ENCODE measurements at regions not wholly inside any gene's neighbourhood (a gene's known extent, or its start where the extent isn't known, plus 50 kb on each side); places are given as distances from the start of the nearest gene placed in this dataset.
"Not testable (repeated sequence)": the region's sequence is repeated elsewhere in the genome, so short reads cannot be mapped to it uniquely, and the experiment has no call there.

- TF ChIP-seq, protein P1, sequence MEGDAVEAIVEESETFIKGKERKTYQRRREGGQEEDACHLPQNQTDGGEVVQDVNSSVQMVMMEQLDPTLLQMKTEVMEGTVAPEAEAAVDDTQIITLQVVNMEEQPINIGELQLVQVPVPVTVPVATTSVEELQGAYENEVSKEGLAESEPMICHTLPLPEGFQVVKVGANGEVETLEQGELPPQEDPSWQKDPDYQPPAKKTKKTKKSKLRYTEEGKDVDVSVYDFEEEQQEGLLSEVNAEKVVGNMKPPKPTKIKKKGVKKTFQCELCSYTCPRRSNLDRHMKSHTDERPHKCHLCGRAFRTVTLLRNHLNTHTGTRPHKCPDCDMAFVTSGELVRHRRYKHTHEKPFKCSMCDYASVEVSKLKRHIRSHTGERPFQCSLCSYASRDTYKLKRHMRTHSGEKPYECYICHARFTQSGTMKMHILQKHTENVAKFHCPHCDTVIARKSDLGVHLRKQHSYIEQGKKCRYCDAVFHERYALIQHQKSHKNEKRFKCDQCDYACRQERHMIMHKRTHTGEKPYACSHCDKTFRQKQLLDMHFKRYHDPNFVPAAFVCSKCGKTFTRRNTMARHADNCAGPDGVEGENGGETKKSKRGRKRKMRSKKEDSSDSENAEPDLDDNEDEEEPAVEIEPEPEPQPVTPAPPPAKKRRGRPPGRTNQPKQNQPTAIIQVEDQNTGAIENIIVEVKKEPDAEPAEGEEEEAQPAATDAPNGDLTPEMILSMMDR (conservative IDR thresholded peaks at IDR 0.05): no peak
- TF ChIP-seq ZFX (IDR thresholded peaks at IDR 0.05): no peak
- no peak overlapping the region for H3K27ac ChIP-seq
These were observed 189.1 kb upstream of the CCNG1 start for GRCh38 chr5:163248333-163248732.

DNA sequence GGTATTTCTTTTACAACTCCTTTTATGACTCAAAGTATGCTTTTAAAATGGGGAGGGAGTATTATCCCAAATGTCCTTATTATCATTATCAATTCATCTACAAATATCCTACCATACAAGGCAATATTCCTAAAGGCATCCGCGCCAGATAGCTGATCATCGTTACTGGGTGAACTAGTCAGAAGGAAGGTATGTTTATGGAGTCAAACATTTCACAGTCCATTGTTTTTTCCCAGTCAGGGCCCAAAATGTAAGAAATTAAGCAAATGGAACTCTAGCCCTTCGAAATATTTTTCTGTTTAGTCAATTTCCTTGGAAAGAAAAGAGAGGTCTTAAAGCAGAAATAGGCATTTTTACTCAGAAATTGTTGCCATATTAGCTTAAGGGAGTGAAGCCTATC, 188.5 kb upstream of the CCNG1 start:
- no peak overlapping the region for H3K27ac ChIP-seq
- TF ChIP-seq, protein P1 (conservative IDR thresholded peaks at IDR 0.05): no peak
- no peak for TF ChIP-seq ZFX (IDR thresholded peaks at IDR 0.05)

DNA sequence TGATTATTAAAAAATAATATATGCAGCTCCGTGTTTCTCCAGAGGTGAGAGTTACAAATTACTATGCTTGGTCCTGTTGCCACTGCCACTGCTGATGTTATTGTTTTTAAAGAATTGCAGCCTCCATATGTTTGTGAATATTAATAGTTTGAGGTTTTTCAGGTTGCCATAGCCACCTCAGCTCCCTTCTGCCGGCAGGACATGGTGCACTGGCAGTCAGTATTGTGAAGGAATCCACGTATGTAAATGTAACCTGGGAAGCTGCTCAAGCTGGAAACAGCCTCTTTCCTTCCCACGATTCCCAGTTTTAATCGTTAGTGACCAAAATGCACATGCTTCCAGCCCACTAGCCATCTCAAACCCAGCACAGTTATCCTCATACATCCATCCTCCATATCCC, 184.4 kb upstream of the CCNG1 start:
- TF ChIP-seq, protein P1 (conservative IDR thresholded peaks at IDR 0.05): no peak
- no peak for TF ChIP-seq ZFX (IDR thresholded peaks at IDR 0.05)

GRCh38 chr5:163259495-163259894, 177.9 kb upstream of the CCNG1 start:
- TF ChIP-seq, protein P1 (conservative IDR thresholded peaks at IDR 0.05): no peak
- TF ChIP-seq ZFX (IDR thresholded peaks at IDR 0.05): no peak

More for the DNA sequence above, 184.4 kb upstream of the CCNG1 start:
- H3K27ac ChIP-seq: no peak overlapping the region

DNA sequence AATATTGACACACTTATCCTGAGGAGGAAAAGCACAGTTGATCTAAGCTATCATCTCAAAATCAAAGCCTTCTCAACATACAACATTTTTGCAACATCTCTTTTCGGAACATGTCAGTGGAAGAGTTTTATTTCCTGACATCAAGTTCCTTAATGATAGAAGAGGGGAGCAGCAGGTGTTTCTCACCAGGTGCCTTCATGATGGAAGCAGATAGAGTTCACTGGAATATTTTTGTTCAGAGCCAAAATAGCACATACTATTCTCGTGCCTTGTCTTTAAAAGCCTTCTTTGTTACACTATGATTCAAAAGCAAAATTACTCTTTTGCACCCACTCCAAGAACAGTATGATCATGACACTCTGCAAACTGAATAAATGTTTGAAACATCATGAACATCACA, 176.9 kb upstream of the CCNG1 start:
- no peak for TF ChIP-seq ZFX (IDR thresholded peaks at IDR 0.05)
- TF ChIP-seq, protein P1 (conservative IDR thresholded peaks at IDR 0.05): no peak
- no peak overlapping the region for H3K27ac ChIP-seq

More at GRCh38 chr5:163259495-163259894, 177.9 kb upstream of the CCNG1 start:
- H3K27ac ChIP-seq: no peak overlapping the region

GRCh38 chr5:163260961-163261360, 176.4 kb upstream of the CCNG1 start:
- TF ChIP-seq ZFX (IDR thresholded peaks at IDR 0.05): no peak
- TF ChIP-seq, protein P1 (conservative IDR thresholded peaks at IDR 0.05): no peak

DNA sequence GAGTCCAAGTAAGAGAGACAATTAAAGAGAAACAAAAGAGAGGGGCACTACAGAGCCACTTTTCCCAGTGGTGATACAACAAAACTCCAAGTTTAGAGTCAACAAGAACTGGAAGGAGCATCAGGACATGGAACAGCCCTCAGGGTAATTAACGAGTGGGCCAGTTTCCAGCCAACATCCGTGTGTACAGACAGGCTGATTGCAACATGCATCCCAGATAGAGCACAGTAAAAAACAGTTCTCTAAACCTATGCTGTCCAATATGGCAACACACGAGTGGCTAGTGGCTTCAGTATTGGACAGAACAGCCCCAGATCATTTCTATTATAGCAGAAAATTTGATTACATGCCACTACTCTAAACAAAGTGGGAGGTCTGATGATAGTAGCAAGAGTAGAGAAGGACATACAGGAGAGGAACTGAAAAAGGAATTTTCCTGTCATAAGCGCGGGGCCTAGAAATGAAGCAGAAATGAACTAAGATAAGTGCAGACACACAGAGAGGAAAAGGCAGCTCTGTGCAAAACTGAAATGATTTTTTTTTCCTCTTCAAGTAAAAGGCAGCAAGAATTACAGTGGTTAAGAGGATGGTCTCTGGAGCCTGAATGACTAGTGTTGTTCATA, 175.6 kb upstream of the CCNG1 start:
- H3K27ac ChIP-seq: no peak overlapping the region
- TF ChIP-seq, protein P1 (conservative IDR thresholded peaks at IDR 0.05): peak; percentile 9; the same call in 1 of the 2 replicates
- no peak for TF ChIP-seq ZFX (IDR thresholded peaks at IDR 0.05)

More at GRCh38 chr5:163260961-163261360, 176.4 kb upstream of the CCNG1 start:
- H3K27ac ChIP-seq: no peak overlapping the region

DNA sequence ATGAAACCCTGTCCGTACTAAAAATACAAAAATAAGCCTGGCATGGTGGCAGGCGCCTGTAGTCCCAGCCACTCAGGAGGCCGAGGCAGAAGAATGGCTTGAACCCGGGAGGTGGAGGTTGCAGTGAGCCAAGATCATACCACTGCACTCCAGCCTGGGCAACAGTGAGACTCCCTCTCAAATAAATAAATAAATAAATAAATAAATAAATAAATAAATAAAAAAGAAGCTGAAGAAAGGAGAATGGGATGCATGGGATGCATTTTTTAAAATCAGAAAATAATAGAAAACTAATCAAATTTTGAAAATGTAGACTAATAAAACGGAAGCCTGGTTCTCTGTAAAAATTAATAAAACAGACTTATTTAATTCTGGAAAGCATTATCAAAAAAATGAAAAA, 171.1 kb upstream of the CCNG1 start:
- not testable (repeated sequence) for H3K27ac ChIP-seq

Measured in C4-2B (cell line).